ENCODE measurements at regions not wholly inside any gene's neighbourhood (a gene's known extent, or its start where the extent isn't known, plus 50 kb on each side); places are given as distances from the start of the nearest gene placed in this dataset.
"Not testable (repeated sequence)": the region's sequence is repeated elsewhere in the genome, so short reads cannot be mapped to it uniquely, and the experiment has no call there.

- no peak for DNase-seq
- Histone ChIP-seq H3K27me3 (ENCODE audit: control insufficient read depth, insufficient read depth, low read length) (no peaks in the 10 kb centered on the region), H3K9me3 (ENCODE audit: control insufficient read depth, low read depth, low read length) (no peaks in the 10 kb centered on the region), H3K27ac (ENCODE audit: low read length) (no peak overlapping the region), H3K4me1 (ENCODE audit: control insufficient read depth, insufficient read depth, low read length) (no peaks in the 10 kb centered on the region), H3K4me3 (ENCODE audit: low read length) (no peak overlapping the region), H3K36me3 (ENCODE audit: control insufficient read depth, insufficient read depth, low read length) (no peaks in the 10 kb centered on the region)
Observed at GRCh38 chr2:125330133-125330532, 1305.0 kb downstream of the CNTNAP5 start.

DNA sequence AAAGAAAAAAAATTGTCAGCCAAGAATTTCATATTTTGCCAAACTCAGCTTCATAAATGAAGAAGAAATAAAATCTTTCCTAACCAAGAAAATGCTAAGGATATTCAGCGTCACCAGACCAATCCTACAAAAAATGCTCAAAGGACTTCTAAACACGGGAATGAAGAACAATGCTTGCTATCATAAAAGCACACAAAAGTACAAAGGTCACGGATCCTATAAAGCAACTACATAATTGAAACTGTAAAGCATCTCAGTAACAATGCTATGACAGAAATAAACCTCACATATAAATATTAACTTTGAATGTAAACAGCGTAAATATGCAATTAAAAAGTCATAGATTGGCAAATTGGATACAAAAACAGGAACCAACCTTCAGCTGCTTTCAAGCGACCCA lies 1314.6 kb upstream of the GYPC start:
- WGBS (ENCODE audit: insufficient coverage, low lambda C conversion rate), result 90% methylated on average over 2 of the region's 5 CpGs
- H3K36me3 ChIP-seq (ENCODE audit: control insufficient read depth, insufficient read depth, low read length), result no peaks in the 10 kb centered on the region
- no peak overlapping the region for H3K27ac ChIP-seq (ENCODE audit: low read length)
- no peaks in the 10 kb centered on the region for H3K4me1 ChIP-seq (ENCODE audit: control insufficient read depth, insufficient read depth, low read length)
- no peak for DNase-seq
- no peaks in the 10 kb centered on the region for H3K27me3 ChIP-seq (ENCODE audit: control insufficient read depth, insufficient read depth, low read length)
- H3K9me3 ChIP-seq (ENCODE audit: control insufficient read depth, low read depth, low read length), result peaks cover 2% of the 10 kb centered on the region
- H3K4me3 ChIP-seq (ENCODE audit: low read length), result no peak overlapping the region

DNA sequence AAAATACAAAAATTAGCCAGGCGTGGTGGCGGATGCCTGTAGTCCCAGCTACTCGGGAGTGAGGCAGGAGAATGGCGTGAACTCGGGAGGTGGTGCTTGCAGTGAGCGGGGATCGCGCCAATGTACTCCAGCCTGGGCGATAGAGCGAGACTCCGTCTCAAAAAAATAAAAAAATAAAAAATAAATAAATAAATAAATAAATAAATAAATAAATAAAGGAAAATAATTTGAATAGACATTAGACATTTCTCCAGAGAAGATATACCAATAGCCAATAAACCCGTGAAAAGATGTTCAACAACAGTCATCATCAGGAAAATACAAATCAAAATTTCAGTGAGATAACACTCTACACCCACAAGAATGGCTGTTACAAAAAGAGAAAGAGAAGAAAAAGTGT lies 1302.4 kb upstream of the GYPC start:
- not testable (repeated sequence) for H3K27me3 ChIP-seq (ENCODE audit: control insufficient read depth, insufficient read depth, low read length); H3K4me1 ChIP-seq (ENCODE audit: control insufficient read depth, insufficient read depth, low read length); H3K4me3 ChIP-seq (ENCODE audit: low read length); H3K9me3 ChIP-seq (ENCODE audit: control insufficient read depth, low read depth, low read length); H3K27ac ChIP-seq (ENCODE audit: low read length); DNase-seq; H3K36me3 ChIP-seq (ENCODE audit: control insufficient read depth, insufficient read depth, low read length)
- WGBS (ENCODE audit: insufficient coverage, low lambda C conversion rate), result 100% methylated on average over 7 of the region's 12 CpGs

DNA sequence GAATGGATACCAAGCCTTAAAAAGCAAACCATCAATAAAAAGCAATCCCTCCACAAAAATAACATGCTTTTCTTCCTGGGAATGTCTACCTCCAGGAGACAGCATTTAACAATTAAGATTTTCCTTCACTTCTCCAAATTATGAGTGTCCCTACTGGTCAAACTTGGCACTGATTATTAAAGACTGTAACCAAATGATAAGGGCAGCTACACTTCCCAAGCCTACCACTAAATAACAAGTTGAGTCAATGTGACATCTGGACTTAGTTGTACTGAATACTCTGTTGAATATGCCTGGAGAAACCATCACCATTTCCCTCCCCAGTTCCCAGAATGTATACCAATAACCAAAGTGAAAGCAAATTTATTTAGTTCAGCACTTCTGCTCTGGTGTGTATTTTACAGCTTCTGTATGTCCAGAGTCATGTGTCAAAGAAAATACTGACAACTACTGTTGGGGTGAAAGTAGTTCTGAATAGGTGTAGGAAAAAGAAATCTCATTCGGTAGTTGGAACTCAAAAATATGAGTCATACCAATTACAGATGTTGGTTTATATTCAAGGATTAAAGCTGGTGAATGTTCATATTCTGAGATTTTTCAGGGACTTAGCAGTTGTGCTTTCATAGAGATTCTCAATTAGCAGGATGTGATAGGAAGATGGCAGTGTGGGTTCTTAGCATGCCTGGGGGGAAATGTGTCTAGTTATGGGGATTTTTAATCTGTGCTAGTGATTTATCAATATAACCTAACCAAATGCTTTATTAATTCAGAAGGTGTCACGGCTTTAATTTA lies 1291.6 kb upstream of the GYPC start:
- no peak for DNase-seq
- H3K9me3 ChIP-seq (ENCODE audit: control insufficient read depth, low read depth, low read length), result no peaks in the 10 kb centered on the region
- H3K4me3 ChIP-seq (ENCODE audit: low read length), result no peak overlapping the region
- H3K27me3 ChIP-seq (ENCODE audit: control insufficient read depth, insufficient read depth, low read length), result no peaks in the 10 kb centered on the region
- WGBS (ENCODE audit: insufficient coverage, low lambda C conversion rate), result 100% methylated on average over 1 of the region's 2 CpGs
- H3K27ac ChIP-seq (ENCODE audit: low read length), result no peak overlapping the region
- H3K36me3 ChIP-seq (ENCODE audit: control insufficient read depth, insufficient read depth, low read length), result no peaks in the 10 kb centered on the region
- no peaks in the 10 kb centered on the region for H3K4me1 ChIP-seq (ENCODE audit: control insufficient read depth, insufficient read depth, low read length)

- Histone ChIP-seq H3K27ac (ENCODE audit: low read length) (no peak overlapping the region), H3K9me3 (ENCODE audit: control insufficient read depth, low read depth, low read length) (no peaks in the 10 kb centered on the region), H3K36me3 (ENCODE audit: control insufficient read depth, insufficient read depth, low read length) (no peaks in the 10 kb centered on the region), H3K27me3 (ENCODE audit: control insufficient read depth, insufficient read depth, low read length) (no peaks in the 10 kb centered on the region), H3K4me3 (ENCODE audit: low read length) (no peak overlapping the region), H3K4me1 (ENCODE audit: control insufficient read depth, insufficient read depth, low read length) (no peaks in the 10 kb centered on the region)
- no CpG with 5 or more reads among the region's 1 CpG for WGBS (ENCODE audit: insufficient coverage, low lambda C conversion rate)
- no peak for DNase-seq
Observed at GRCh38 chr2:125364984-125365265, 1291.0 kb upstream of the GYPC start.

DNA sequence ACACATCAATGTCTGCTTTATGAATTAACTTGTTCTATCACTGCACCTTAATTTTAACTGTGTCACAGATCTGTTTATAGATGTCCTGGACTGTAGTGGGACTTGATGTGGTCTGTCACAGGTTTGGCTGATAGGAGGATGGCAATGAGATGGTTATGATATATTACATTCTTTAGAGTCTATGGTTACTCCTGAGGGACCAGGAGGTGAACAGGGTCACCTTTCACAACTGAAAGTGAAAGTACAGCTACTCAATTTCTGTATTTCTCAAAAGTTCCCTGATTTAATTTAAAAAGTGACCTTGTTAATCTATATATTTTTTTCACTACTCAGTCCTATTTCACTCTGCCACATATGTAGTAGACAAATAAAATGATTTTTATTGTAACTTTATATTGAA lies 1284.1 kb upstream of the GYPC start:
- no peaks in the 10 kb centered on the region for H3K36me3 ChIP-seq (ENCODE audit: control insufficient read depth, insufficient read depth, low read length)
- no peak for DNase-seq
- H3K27me3 ChIP-seq (ENCODE audit: control insufficient read depth, insufficient read depth, low read length), result no peaks in the 10 kb centered on the region
- H3K4me3 ChIP-seq (ENCODE audit: low read length), result no peak overlapping the region
- H3K9me3 ChIP-seq (ENCODE audit: control insufficient read depth, low read depth, low read length), result no peaks in the 10 kb centered on the region
- no peaks in the 10 kb centered on the region for H3K4me1 ChIP-seq (ENCODE audit: control insufficient read depth, insufficient read depth, low read length)
- H3K27ac ChIP-seq (ENCODE audit: low read length), result no peak overlapping the region

DNA sequence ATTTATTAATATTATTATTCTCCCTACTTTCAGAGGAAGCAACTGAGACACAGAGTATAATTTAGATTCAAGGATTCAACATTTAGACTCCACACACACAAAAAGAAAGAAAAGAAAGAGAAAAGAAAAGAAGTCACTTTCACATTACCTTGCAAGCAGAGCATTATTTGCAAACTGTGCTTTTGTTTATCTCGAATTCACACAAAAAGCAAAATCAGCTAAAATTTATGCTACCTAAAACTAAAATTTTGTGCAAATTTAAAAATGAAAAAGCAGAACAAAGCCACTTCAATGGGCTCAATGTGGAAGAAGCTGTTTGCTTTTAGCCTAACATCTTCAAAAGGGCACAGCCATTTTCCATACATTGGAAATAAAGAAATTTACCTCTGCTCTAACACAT lies 1282.7 kb upstream of the GYPC start:
- no peaks in the 10 kb centered on the region for H3K9me3 ChIP-seq (ENCODE audit: control insufficient read depth, low read depth, low read length)
- H3K27ac ChIP-seq (ENCODE audit: low read length), result no peak overlapping the region
- no peak for DNase-seq
- no peaks in the 10 kb centered on the region for H3K36me3 ChIP-seq (ENCODE audit: control insufficient read depth, insufficient read depth, low read length)
- no peaks in the 10 kb centered on the region for H3K27me3 ChIP-seq (ENCODE audit: control insufficient read depth, insufficient read depth, low read length)
- 100% methylated on average over 1 of the region's 1 CpG for WGBS (ENCODE audit: insufficient coverage, low lambda C conversion rate)
- H3K4me1 ChIP-seq (ENCODE audit: control insufficient read depth, insufficient read depth, low read length), result no peaks in the 10 kb centered on the region
- H3K4me3 ChIP-seq (ENCODE audit: low read length), result no peak overlapping the region

DNA sequence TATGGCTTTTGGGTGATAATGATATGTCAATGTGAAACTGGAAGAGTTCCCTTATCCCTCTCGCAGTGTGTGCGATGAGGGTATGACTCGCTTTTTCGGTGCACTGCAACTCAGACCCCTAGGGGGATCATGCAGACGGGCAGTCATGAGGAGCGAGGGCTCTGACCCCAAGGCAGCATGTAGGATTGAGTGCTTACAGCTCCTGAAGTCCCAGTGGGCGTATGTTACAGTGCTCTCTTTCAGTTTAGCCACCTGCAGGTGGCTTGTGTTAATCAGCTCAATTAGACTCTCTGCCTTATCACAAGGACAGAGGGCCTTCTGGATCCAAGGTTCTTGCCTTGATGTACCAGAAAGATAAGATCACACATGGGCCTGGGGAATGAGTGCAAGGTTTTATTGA lies 1269.9 kb upstream of the GYPC start:
- DNase-seq, result no peak
- no peaks in the 10 kb centered on the region for H3K27me3 ChIP-seq (ENCODE audit: control insufficient read depth, insufficient read depth, low read length)
- no peaks in the 10 kb centered on the region for H3K9me3 ChIP-seq (ENCODE audit: control insufficient read depth, low read depth, low read length)
- no peaks in the 10 kb centered on the region for H3K4me1 ChIP-seq (ENCODE audit: control insufficient read depth, insufficient read depth, low read length)
- no CpG with 5 or more reads among the region's 7 CpGs for WGBS (ENCODE audit: insufficient coverage, low lambda C conversion rate)
- H3K27ac ChIP-seq (ENCODE audit: low read length), result no peak overlapping the region
- no peak overlapping the region for H3K4me3 ChIP-seq (ENCODE audit: low read length)
- H3K36me3 ChIP-seq (ENCODE audit: control insufficient read depth, insufficient read depth, low read length), result no peaks in the 10 kb centered on the region

- Histone ChIP-seq H3K27me3 (ENCODE audit: control insufficient read depth, insufficient read depth, low read length) (no peaks in the 10 kb centered on the region), H3K9me3 (ENCODE audit: control insufficient read depth, low read depth, low read length) (no peaks in the 10 kb centered on the region), H3K4me3 (ENCODE audit: low read length) (no peak overlapping the region), H3K27ac (ENCODE audit: low read length) (no peak overlapping the region), H3K36me3 (ENCODE audit: control insufficient read depth, insufficient read depth, low read length) (no peaks in the 10 kb centered on the region), H3K4me1 (ENCODE audit: control insufficient read depth, insufficient read depth, low read length) (no peaks in the 10 kb centered on the region)
- DNase-seq, result no peak
- WGBS (ENCODE audit: insufficient coverage, low lambda C conversion rate), result no CpG with 5 or more reads among the region's 4 CpGs
Observed at GRCh38 chr2:125397535-125398251, 1258.3 kb upstream of the GYPC start.

DNA sequence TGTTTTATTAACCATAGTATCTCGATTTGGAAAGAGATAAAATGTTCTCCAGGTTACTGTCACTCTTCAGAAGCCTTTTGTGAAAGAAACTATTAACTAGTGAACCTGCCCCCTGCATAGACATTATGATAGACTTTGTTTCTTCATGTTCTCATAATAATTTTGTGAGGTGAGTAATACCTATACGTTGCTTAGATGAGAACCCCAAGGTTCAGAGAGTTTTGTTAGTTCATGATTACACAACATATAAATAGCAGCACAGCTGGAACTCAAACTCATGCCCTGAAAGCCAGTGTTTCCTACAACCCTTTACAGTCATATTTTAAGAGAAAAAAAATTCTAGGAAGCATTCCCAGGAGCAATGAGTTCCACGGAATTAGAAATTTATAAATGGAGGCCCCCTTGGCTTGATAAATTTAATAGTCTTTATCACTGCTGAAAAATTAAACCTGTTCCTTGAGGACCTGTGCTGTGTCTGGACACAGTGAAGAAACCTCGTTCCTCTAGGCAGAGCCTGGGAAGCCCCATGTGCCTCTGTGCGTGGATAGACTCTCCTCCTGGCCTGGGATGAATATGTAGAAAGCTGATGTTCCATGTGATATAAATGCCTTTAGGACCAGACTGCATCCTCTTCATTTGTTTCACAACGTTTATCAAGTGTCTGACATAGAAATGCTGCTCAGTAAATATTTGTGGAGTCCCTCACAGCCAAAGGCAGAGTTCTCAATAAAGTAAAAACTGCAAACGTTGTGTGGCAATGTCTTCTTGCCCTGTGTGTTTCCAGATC lies 1257.0 kb upstream of the GYPC start:
- DNase-seq, result no peak
- Histone ChIP-seq H3K27me3 (ENCODE audit: control insufficient read depth, insufficient read depth, low read length) (no peaks in the 10 kb centered on the region), H3K9me3 (ENCODE audit: control insufficient read depth, low read depth, low read length) (no peaks in the 10 kb centered on the region), H3K36me3 (ENCODE audit: control insufficient read depth, insufficient read depth, low read length) (no peaks in the 10 kb centered on the region), H3K4me3 (ENCODE audit: low read length) (no peak overlapping the region), H3K27ac (ENCODE audit: low read length) (no peak overlapping the region), H3K4me1 (ENCODE audit: control insufficient read depth, insufficient read depth, low read length) (no peaks in the 10 kb centered on the region)
- 40% methylated on average over 1 of the region's 7 CpGs for WGBS (ENCODE audit: insufficient coverage, low lambda C conversion rate)
